ENCODE measurements at regions not wholly inside any gene's neighbourhood (a gene's known extent, or its start where the extent isn't known, plus 50 kb on each side); places are given as distances from the start of the nearest gene placed in this dataset.

- no peak for TF ChIP-seq POLR2A (IDR thresholded peaks at IDR 0.05)
- TF ChIP-seq, protein P1, sequence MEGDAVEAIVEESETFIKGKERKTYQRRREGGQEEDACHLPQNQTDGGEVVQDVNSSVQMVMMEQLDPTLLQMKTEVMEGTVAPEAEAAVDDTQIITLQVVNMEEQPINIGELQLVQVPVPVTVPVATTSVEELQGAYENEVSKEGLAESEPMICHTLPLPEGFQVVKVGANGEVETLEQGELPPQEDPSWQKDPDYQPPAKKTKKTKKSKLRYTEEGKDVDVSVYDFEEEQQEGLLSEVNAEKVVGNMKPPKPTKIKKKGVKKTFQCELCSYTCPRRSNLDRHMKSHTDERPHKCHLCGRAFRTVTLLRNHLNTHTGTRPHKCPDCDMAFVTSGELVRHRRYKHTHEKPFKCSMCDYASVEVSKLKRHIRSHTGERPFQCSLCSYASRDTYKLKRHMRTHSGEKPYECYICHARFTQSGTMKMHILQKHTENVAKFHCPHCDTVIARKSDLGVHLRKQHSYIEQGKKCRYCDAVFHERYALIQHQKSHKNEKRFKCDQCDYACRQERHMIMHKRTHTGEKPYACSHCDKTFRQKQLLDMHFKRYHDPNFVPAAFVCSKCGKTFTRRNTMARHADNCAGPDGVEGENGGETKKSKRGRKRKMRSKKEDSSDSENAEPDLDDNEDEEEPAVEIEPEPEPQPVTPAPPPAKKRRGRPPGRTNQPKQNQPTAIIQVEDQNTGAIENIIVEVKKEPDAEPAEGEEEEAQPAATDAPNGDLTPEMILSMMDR (IDR thresholded peaks at IDR 0.05): no peak
These were observed 185.8 kb upstream of the HS6ST1 start for GRCh38 chr2:128504246-128505149.
